Neural progenitor cell (in vitro differentiated cells): ENCODE measurements at regions not wholly inside any gene's neighbourhood (a gene's known extent, or its start where the extent isn't known, plus 50 kb on each side); places are given as distances from the start of the nearest gene placed in this dataset.
"Not testable (repeated sequence)": the region's sequence is repeated elsewhere in the genome, so short reads cannot be mapped to it uniquely, and the experiment has no call there.

Experiments used
- DNase-seq: peaks from one replicate; pipeline ENCODE4 v3.0.0-alpha.2; 2016; ENCODE audit warnings: low spot score
- H2AFZ ChIP-seq: fragments of 200-600 bp; sonication (generic); replicated peaks from 2 replicates; pipeline ENCODE4 v1.6.1; 2016; ENCODE audit warnings: antibody characterized with exemption
- H3F3A ChIP-seq: fragments of 200-600 bp; sonication (generic); 2 replicates; pipeline ENCODE4 v1.6.1; 2016; ENCODE audit warnings: antibody characterized with exemption, low read depth
- H3K27ac ChIP-seq: fragments of 200-600 bp; sonication (generic); 2 replicates; pipeline ENCODE4 v1.5.1; 2016; ENCODE audit warnings: mild to moderate bottlenecking
- H3K27me3 ChIP-seq: fragments of 200-600 bp; sonication (generic); 2 replicates; pipeline ENCODE4 v1.6.1; 2016; ENCODE audit warnings: mild to moderate bottlenecking, moderate library complexity
- H3K36me3 ChIP-seq: fragments of 200-600 bp; sonication (generic); 2 replicates; pipeline ENCODE4 v1.5.1; 2016
- H3K4me1 ChIP-seq: fragments of 200-600 bp; sonication (generic); 2 replicates; pipeline ENCODE4 v1.6.1; 2016; ENCODE audit warnings: mixed run types
- H3K4me2 ChIP-seq: fragments of 200-600 bp; sonication (generic); 2 replicates; pipeline ENCODE4 v1.6.1; 2016
- H3K4me3 ChIP-seq: fragments of 200-600 bp; sonication (generic); 2 replicates; pipeline ENCODE4 v1.5.1; 2016
- H3K79me2 ChIP-seq: fragments of 200-600 bp; sonication (generic); 2 replicates; pipeline ENCODE4 v1.6.1; 2016; ENCODE audit warnings: low read depth
- H3K9ac ChIP-seq: fragments of 200-600 bp; sonication (generic); 2 replicates; pipeline ENCODE4 v1.6.1; 2016
- H3K9me3 ChIP-seq: fragments of 200-600 bp; sonication (generic); 2 replicates; pipeline ENCODE4 v1.5.1; 2016; ENCODE audit warnings: low read depth
- H4K20me1 ChIP-seq: fragments of 200-600 bp; sonication (generic); 2 replicates; pipeline ENCODE4 v1.6.1; 2016; ENCODE audit warnings: low read depth
- H3K27ac Mint-ChIP-seq: 3 replicates; pipeline ENCODE4 v1.8.0; 2021; ENCODE audit warnings: mixed read lengths
- H3K27me3 Mint-ChIP-seq: 2 replicates; pipeline ENCODE4 v1.8.0; 2022; ENCODE audit warnings: low read depth, mild to moderate bottlenecking, inconsistent platforms, moderate library complexity, mixed read lengths; ENCODE audit not compliant: insufficient read depth
- H3K36me3 Mint-ChIP-seq: 3 replicates; pipeline ENCODE4 v1.8.0; 2021; ENCODE audit warnings: mixed read lengths
- H3K4me1 Mint-ChIP-seq: 3 replicates; pipeline ENCODE4 v1.8.0; 2021; ENCODE audit warnings: mixed read lengths
- H3K4me3 Mint-ChIP-seq: 3 replicates; pipeline ENCODE4 v1.8.0; 2021; ENCODE audit warnings: mild to moderate bottlenecking, moderate library complexity, mixed read lengths
- H3K9me3 Mint-ChIP-seq: 3 replicates; pipeline ENCODE4 v1.8.0; 2020; ENCODE audit warnings: mixed read lengths
- EZH2 ChIP-seq: fragments of 200-600 bp; sonication (generic); IDR thresholded peaks from 2 replicates; pipeline ENCODE4 v1.6.1; 2017; ENCODE audit warnings: antibody characterized with exemption, mild to moderate bottlenecking, moderate library complexity
- EZH2phosphoT487 ChIP-seq: fragments of 200-600 bp; sonication (generic); IDR thresholded peaks from 2 replicates; pipeline ENCODE4 v1.6.1; 2017; ENCODE audit warnings: antibody characterized with exemption
- TF ChIP-seq, protein P1 (sequence below): fragments of 200-600 bp; sonication (generic); IDR thresholded peaks from 2 replicates; pipeline ENCODE4 v1.5.1; 2017; ENCODE audit warnings: antibody characterized with exemption, mild to moderate bottlenecking

DNA sequence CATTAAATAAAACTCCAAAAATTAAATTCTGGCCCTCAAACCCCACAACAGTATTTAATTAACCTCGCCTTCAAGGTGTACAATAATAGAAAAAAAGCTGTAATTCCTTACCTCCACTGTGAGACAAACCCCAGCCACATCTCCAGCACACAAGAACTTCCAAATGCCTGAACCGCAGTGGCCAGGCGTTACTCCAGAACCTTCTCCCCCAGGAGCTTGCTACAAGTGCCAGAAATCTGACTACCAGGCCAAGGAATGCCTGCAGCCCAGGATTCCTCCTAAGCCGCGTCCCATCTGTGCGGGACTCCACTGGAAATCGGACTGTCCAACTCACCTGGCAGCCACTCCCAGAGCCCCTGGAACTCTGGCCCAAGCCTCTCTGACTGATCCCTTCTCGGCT is 163.2 kb downstream of the ADRA2C start:
- not testable (repeated sequence) for H3K4me3 ChIP-seq, DNase-seq, H3K4me2 ChIP-seq, H3F3A ChIP-seq, H3K9me3 ChIP-seq, H3K27me3 Mint-ChIP-seq, H3K9ac ChIP-seq, H3K9me3 Mint-ChIP-seq, H3K27ac ChIP-seq, H4K20me1 ChIP-seq, H3K36me3 ChIP-seq, H3K27me3 ChIP-seq, H3K36me3 Mint-ChIP-seq, H3K79me2 ChIP-seq, H2AFZ ChIP-seq, H3K4me3 Mint-ChIP-seq, H3K27ac Mint-ChIP-seq
- H3K4me1 Mint-ChIP-seq = peaks cover 24% of the 10 kb centered on the region
- H3K4me1 ChIP-seq = peaks cover 27% of the 10 kb centered on the region

DNA sequence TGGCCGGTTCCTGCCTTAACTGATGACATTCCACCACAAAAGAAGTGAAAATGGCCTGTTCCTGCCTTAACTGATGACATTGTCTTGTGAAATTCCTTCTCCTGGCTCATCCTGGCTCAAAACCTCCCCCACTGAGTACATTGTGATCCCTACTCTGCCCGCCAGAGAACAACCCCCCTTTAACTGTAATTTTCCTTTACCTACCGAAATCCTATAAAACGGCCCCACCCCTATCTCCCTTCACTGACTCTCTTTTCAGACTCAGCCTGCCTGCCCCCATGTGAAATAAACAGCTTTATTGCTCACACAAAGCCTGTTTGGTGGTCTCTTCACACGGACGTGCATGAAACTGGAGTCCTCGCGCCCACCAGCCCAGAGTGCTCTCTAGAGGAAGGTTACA is 166.5 kb downstream of the ADRA2C start:
- H3K4me3 ChIP-seq, H3K79me2 ChIP-seq, H3K9me3 Mint-ChIP-seq, H3K27ac ChIP-seq, H3K9me3 ChIP-seq, H3K36me3 Mint-ChIP-seq, H3K27me3 Mint-ChIP-seq, H3K27ac Mint-ChIP-seq, H2AFZ ChIP-seq, H3F3A ChIP-seq, H3K36me3 ChIP-seq, H3K27me3 ChIP-seq, H3K4me3 Mint-ChIP-seq, H4K20me1 ChIP-seq, H3K4me1 Mint-ChIP-seq, H3K9ac ChIP-seq: not testable (repeated sequence)
- Histone ChIP-seq H3K4me1 (peaks cover 15% of the 10 kb centered on the region), H3K4me2 (peak overlapping the region; percentile 43)
- DNase-seq = peak; percentile 50

DNA sequence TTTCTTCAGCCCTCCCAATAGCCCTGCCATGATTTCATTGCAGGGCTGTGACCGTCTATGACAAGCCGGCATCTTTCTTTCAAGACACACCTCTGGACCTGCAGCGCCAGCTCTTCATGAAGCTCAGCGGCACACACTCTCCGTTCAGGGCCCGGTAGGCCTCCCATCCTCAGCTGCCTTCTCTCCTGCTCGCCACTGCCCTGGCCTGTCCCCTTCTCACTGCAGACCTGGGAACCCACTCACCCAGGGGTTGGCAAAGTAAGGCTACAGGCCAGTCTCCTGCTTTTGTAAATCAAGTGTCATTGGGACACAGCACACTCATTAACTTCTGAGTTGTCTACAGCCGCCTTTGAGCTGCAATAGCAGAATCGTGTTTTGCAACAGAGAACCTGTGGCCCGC is 169.2 kb downstream of the ADRA2C start:
- not testable (repeated sequence) for H4K20me1 ChIP-seq, H3K4me3 Mint-ChIP-seq, H3F3A ChIP-seq, H3K36me3 Mint-ChIP-seq, H3K4me1 Mint-ChIP-seq, H3K27ac Mint-ChIP-seq, H3K9me3 Mint-ChIP-seq, H3K36me3 ChIP-seq, H3K4me3 ChIP-seq, H3K4me2 ChIP-seq, H3K4me1 ChIP-seq, H2AFZ ChIP-seq, H3K27ac ChIP-seq, DNase-seq, H3K27me3 Mint-ChIP-seq, H3K9me3 ChIP-seq, H3K27me3 ChIP-seq, H3K9ac ChIP-seq, H3K79me2 ChIP-seq

DNA sequence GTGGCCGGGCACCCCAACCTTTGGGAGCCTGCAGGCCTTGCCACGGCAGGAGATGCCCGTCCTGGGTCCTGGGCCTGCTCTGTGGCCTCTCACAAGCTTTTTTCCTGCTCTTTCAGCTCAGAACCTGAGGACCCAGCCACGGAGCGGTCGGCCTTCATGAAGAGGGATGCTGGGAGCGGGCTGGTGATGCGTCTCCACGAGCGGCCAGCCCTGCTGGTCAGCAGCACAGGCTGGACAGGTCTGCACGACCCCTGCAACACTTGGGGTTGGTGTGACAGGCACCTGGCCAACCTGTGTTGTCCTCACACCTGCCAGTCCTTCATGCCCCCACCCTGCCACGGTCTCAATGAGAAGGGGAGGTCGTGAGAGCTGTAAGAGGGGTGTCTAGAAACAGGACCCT is 170.0 kb downstream of the ADRA2C start:
- DNase-seq = no peak
- TF ChIP-seq EZH2 = no peak
- TF ChIP-seq EZH2phosphoT487 = no peak
- TF ChIP-seq, protein P1, sequence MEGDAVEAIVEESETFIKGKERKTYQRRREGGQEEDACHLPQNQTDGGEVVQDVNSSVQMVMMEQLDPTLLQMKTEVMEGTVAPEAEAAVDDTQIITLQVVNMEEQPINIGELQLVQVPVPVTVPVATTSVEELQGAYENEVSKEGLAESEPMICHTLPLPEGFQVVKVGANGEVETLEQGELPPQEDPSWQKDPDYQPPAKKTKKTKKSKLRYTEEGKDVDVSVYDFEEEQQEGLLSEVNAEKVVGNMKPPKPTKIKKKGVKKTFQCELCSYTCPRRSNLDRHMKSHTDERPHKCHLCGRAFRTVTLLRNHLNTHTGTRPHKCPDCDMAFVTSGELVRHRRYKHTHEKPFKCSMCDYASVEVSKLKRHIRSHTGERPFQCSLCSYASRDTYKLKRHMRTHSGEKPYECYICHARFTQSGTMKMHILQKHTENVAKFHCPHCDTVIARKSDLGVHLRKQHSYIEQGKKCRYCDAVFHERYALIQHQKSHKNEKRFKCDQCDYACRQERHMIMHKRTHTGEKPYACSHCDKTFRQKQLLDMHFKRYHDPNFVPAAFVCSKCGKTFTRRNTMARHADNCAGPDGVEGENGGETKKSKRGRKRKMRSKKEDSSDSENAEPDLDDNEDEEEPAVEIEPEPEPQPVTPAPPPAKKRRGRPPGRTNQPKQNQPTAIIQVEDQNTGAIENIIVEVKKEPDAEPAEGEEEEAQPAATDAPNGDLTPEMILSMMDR = no peak
- Histone ChIP-seq H3K9me3 (no peaks in the 10 kb centered on the region), H3K27ac (no peak overlapping the region), H2AFZ (no peak overlapping the region), H3K79me2 (no peaks in the 10 kb centered on the region), H3F3A (peaks cover 3% of the 10 kb centered on the region), H3K4me2 (no peak overlapping the region), H3K4me3 (no peak overlapping the region), H3K36me3 (no peaks in the 10 kb centered on the region), H3K4me1 (peaks cover 5% of the 10 kb centered on the region), H3K9ac (no peak overlapping the region), H4K20me1 (no peaks in the 10 kb centered on the region), H3K27me3 (no peaks in the 10 kb centered on the region)
- Mint-ChIP-seq H3K4me3 (no peak overlapping the region), H3K27ac (no peak overlapping the region), H3K27me3 (no peaks in the 10 kb centered on the region), H3K9me3 (no peaks in the 10 kb centered on the region), H3K4me1 (no peaks in the 10 kb centered on the region), H3K36me3 (no peaks in the 10 kb centered on the region)

DNA sequence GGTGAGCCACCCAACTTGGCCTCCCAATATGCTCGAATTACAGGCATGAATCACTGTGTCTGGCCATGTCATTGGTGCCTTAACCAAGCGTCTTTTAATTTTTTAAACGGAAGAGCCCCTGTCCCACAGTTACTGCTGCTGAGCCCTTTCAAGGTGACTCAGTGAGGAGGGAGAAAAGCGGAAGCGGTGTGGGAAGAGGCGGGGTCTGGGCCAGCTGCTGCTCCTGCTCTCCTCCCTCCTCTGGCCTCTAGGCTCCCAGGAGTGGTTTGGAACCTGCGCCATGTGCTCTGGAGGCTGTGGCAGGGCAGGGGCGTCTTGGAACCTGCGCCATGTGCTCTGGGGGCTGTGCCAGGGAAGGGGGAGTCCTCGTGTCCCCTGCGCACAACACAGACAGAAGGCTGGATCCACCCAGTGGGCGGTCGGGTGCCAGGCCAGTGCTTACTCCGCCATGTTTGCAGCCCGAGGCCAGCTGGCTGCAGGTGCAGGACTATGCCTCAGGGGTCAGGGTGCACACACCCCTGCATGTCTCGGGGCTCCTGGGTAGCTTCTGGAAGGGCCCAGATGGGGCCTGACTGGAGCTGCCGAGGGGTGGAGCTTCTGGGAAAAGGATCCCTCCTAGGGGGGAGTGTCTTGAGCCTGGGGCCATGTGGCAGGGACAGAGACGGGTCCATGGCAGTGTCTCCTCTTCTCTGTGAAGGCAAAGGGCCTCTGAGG is 171.8 kb downstream of the ADRA2C start:
- H3F3A ChIP-seq, H3K9ac ChIP-seq, H3K4me2 ChIP-seq, H3K27me3 Mint-ChIP-seq, H3K27me3 ChIP-seq, H3K4me1 Mint-ChIP-seq, H3K4me3 ChIP-seq, H4K20me1 ChIP-seq, H3K4me1 ChIP-seq, DNase-seq, H3K36me3 ChIP-seq, H3K4me3 Mint-ChIP-seq, H3K36me3 Mint-ChIP-seq, H3K9me3 ChIP-seq, H3K9me3 Mint-ChIP-seq, H3K27ac ChIP-seq, H2AFZ ChIP-seq, H3K79me2 ChIP-seq: not testable (repeated sequence)
- H3K27ac Mint-ChIP-seq = peak overlapping the region; percentile 63

DNA sequence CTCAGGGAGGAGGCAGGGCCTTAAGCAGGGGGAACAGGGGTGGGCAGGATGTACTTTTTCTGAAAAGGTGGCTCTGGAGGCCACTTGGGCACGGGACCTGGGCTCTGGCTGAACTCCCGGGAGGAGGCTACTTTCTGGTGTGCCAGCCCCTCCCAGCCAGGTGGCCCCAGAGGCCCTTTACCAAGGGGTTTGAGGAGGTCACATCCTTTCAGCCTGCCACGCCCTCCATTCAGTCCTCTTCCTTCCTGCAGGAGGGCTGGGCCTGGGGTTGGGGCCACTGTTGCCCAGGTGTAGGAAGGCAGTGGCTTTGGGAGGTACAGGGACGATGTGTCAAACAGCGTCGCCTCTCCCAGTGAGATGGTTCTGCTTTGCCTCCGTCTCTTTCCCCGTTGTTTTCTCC is 172.5 kb downstream of the ADRA2C start:
- H3K9me3 Mint-ChIP-seq, H3K4me1 ChIP-seq, H3K79me2 ChIP-seq, H3K27me3 Mint-ChIP-seq, H3K36me3 ChIP-seq, H3K4me1 Mint-ChIP-seq, DNase-seq, H3K27ac ChIP-seq, H3K9me3 ChIP-seq, H3K27me3 ChIP-seq, H3K27ac Mint-ChIP-seq, H3K36me3 Mint-ChIP-seq, H4K20me1 ChIP-seq, H3K4me3 Mint-ChIP-seq, H3K9ac ChIP-seq, H3K4me2 ChIP-seq, H3F3A ChIP-seq, H3K4me3 ChIP-seq, H2AFZ ChIP-seq: not testable (repeated sequence)

DNA sequence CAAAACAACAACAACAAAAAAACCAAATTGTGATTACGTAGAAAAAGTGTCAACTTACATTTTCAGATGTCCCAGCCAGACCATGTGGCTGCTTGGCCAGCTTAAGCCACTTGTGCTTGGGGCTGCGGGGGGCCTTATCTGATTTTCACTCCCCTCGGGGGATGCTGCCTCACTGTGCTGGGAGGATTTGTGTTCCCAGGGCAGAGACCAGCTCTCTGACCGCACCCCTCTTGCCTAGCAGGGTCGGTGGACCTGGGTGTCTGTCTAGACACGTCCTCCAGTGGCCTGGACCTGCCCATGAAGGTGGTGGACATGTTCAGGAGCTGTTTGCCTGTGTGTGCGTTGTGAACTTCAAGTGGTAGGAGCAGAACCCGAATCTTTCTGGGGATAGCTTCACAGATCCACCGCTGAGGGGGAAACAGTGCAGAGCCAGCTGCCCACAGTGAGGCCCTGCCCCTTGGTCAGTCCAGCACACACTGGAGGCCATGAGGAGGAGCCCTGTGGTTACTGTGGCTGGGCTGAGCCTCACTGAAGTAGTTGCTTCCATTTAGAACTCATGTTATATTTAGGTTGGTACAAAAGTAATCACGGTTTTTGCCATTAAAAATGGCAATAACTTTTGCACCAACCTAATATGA is 173.9 kb downstream of the ADRA2C start:
- not testable (repeated sequence) for H3K4me3 Mint-ChIP-seq, H3K4me1 ChIP-seq, DNase-seq, H3K79me2 ChIP-seq, H3K27me3 Mint-ChIP-seq, H3K36me3 Mint-ChIP-seq, H3K4me3 ChIP-seq, H3K9me3 ChIP-seq, H3K9ac ChIP-seq, H3K27ac Mint-ChIP-seq, H3K27ac ChIP-seq, H2AFZ ChIP-seq, H4K20me1 ChIP-seq, H3K27me3 ChIP-seq, H3K4me2 ChIP-seq, H3K9me3 Mint-ChIP-seq, H3K36me3 ChIP-seq, H3F3A ChIP-seq, H3K4me1 Mint-ChIP-seq
